ENCODE measurements at regions not wholly inside any gene's neighbourhood (a gene's known extent, or its start where the extent isn't known, plus 50 kb on each side); places are given as distances from the start of the nearest gene placed in this dataset.
A peak's percentile ranks its signal among the peaks of the same experiment; 100 is the strongest.

DNA sequence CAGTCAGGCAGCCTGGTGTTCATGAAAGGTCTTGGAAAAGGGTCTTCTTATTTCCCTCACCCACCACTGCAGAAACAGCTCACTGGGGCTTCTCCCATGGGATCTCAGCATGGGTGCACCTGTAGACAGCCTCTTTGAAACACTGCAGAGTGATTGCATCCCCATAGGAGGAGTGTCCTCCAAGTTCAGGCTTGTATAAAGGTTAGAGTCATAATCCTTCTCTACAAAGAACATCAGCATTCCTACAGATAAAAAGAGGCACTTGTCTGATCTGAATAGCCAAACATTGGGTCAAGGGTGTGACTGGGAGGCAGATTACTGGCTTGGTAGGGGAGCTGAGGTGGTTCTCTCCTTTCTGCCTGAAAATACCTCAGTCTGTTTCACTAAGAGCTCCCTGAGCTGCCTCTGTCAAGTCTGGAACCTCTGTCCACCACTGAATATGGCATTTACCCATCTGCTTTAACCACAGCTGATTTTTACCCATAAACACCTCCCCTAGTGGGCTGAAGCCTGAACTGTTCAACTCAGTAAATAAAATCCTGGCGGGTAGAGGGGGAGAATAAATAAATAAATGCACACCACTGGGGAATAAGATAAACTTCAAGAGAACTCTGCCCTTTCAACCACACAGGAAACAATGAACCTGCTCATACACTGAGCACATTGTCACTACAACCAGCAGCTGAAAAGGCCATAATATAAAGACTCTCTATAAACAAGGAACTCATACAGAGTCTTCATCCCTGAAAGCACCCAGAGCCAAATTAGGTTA, 120.7 kb upstream of the SCAF11 start:
- intact Hi-C loops (cut with micrococcal nuclease; ENCODE audit: unreplicated experiment) (no loop called here), in situ Hi-C loops (cut with HindIII; ENCODE audit: low pct_unique_long_range_greater_than_20kb, low sequenced_read_pairs) (no loop called here)
- DNase-seq (ENCODE audit: low read depth, low spot score) (no peak), ATAC-seq (no peak)
- CTCF ChIA-PET = no interaction called here
- BruUV-seq (replicated peaks) = no TSS peak
- Histone ChIP-seq H3K27me3 (ENCODE audit: control insufficient read depth, insufficient read depth, low read length) (no peaks in the 10 kb centered on the region), H3K4me3 (ENCODE audit: low read depth in 2 of 2, low read length in 2 of 2) (no peak overlapping the region), H3K4me1 (ENCODE audit: control insufficient read depth, insufficient read depth, low read length) (no peaks in the 10 kb centered on the region), H3K36me3 (ENCODE audit: control insufficient read depth, insufficient read depth, low read length) (no peaks in the 10 kb centered on the region), H3K27ac (ENCODE audit: low read length) (no peak overlapping the region), H3K9me3 (ENCODE audit: control insufficient read depth, insufficient read depth, low read depth, low read length) (no peaks in the 10 kb centered on the region)
- POLR2A ChIA-PET = no interaction called here
- TF ChIP-seq, protein P1, sequence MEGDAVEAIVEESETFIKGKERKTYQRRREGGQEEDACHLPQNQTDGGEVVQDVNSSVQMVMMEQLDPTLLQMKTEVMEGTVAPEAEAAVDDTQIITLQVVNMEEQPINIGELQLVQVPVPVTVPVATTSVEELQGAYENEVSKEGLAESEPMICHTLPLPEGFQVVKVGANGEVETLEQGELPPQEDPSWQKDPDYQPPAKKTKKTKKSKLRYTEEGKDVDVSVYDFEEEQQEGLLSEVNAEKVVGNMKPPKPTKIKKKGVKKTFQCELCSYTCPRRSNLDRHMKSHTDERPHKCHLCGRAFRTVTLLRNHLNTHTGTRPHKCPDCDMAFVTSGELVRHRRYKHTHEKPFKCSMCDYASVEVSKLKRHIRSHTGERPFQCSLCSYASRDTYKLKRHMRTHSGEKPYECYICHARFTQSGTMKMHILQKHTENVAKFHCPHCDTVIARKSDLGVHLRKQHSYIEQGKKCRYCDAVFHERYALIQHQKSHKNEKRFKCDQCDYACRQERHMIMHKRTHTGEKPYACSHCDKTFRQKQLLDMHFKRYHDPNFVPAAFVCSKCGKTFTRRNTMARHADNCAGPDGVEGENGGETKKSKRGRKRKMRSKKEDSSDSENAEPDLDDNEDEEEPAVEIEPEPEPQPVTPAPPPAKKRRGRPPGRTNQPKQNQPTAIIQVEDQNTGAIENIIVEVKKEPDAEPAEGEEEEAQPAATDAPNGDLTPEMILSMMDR (IDR thresholded peaks at IDR 0.05) = peak; percentile 15; the same call in 1 of the 2 replicates
- TF ChIP-seq POLR2AphosphoS5 (IDR thresholded peaks at IDR 0.05; ENCODE audit: low read depth, low read length) = no peak

DNA sequence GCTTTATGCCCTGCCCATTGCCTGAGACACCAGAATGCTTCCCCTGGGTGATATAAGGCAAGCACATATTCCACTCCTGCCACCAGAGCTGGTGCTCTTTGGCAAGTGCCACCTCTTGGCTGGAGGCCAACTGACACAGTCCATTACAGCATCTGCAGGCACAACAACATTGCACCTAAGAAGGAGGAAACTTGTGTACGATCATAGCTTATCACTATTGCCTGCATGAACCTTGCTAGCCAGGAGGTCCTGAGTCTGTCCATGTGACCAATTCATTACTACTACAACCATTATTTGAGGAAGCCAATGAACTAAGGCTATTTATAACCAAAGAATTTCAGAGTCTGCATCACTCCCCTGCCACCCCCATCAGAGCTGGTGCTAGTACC, 119.8 kb upstream of the SCAF11 start:
- no peaks in the 10 kb centered on the region for H3K9me3 ChIP-seq (ENCODE audit: control insufficient read depth, insufficient read depth, low read depth, low read length)
- no peak overlapping the region for H3K27ac ChIP-seq (ENCODE audit: low read length)
- BruUV-seq (replicated peaks) = no TSS peak
- H3K4me1 ChIP-seq (ENCODE audit: control insufficient read depth, insufficient read depth, low read length) = no peaks in the 10 kb centered on the region
- H3K4me3 ChIP-seq (ENCODE audit: low read depth in 2 of 2, low read length in 2 of 2) = no peak overlapping the region
- ChIA-PET CTCF (no interaction called here), POLR2A (no interaction called here)
- in situ Hi-C loops (cut with HindIII; ENCODE audit: low pct_unique_long_range_greater_than_20kb, low sequenced_read_pairs) (no loop called here), intact Hi-C loops (cut with micrococcal nuclease; ENCODE audit: unreplicated experiment) (no loop called here)
- ATAC-seq = no peak
- no peaks in the 10 kb centered on the region for H3K27me3 ChIP-seq (ENCODE audit: control insufficient read depth, insufficient read depth, low read length)
- H3K36me3 ChIP-seq (ENCODE audit: control insufficient read depth, insufficient read depth, low read length) = no peaks in the 10 kb centered on the region
- no peak for TF ChIP-seq TCF7L2 (IDR thresholded peaks at IDR 0.05; ENCODE audit: low read depth, low read length)
- TF ChIP-seq, protein P2, sequence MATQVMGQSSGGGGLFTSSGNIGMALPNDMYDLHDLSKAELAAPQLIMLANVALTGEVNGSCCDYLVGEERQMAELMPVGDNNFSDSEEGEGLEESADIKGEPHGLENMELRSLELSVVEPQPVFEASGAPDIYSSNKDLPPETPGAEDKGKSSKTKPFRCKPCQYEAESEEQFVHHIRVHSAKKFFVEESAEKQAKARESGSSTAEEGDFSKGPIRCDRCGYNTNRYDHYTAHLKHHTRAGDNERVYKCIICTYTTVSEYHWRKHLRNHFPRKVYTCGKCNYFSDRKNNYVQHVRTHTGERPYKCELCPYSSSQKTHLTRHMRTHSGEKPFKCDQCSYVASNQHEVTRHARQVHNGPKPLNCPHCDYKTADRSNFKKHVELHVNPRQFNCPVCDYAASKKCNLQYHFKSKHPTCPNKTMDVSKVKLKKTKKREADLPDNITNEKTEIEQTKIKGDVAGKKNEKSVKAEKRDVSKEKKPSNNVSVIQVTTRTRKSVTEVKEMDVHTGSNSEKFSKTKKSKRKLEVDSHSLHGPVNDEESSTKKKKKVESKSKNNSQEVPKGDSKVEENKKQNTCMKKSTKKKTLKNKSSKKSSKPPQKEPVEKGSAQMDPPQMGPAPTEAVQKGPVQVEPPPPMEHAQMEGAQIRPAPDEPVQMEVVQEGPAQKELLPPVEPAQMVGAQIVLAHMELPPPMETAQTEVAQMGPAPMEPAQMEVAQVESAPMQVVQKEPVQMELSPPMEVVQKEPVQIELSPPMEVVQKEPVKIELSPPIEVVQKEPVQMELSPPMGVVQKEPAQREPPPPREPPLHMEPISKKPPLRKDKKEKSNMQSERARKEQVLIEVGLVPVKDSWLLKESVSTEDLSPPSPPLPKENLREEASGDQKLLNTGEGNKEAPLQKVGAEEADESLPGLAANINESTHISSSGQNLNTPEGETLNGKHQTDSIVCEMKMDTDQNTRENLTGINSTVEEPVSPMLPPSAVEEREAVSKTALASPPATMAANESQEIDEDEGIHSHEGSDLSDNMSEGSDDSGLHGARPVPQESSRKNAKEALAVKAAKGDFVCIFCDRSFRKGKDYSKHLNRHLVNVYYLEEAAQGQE (IDR thresholded peaks at IDR 0.05; ENCODE audit: insufficient read depth in 1 of 2, low read depth in 2 of 2, low read length in 1 of 2) = no peak
- no peak for TF ChIP-seq POLR2AphosphoS5 (IDR thresholded peaks at IDR 0.05; ENCODE audit: low read depth, low read length)
- no peak for TF ChIP-seq SIN3A (IDR thresholded peaks at IDR 0.05; ENCODE audit: borderline replicate concordance, insufficient read depth, low read depth, low read length)
- TF ChIP-seq, protein P1 (IDR thresholded peaks at IDR 0.05) = no peak
- DNase-seq (ENCODE audit: low read depth, low spot score) = no peak
